ENCODE measurements at regions not wholly inside any gene's neighbourhood (a gene's known extent, or its start where the extent isn't known, plus 50 kb on each side); places are given as distances from the start of the nearest gene placed in this dataset.
"Not testable (repeated sequence)": the region's sequence is repeated elsewhere in the genome, so short reads cannot be mapped to it uniquely, and the experiment has no call there.

GRCh38 chr1:235050911-235051360, 77.7 kb downstream of the TOMM20 start:
- Histone ChIP-seq H4K20me1 (ENCODE audit: insufficient read depth) (no peaks in the 10 kb centered on the region), H3K9me2 (ENCODE audit: insufficient read depth, low read length) (no peaks in the 10 kb centered on the region), H3K27ac (ENCODE audit: low read length) (no peak overlapping the region), H3K9ac (ENCODE audit: low read length) (no peak overlapping the region), H3K4me2 (ENCODE audit: low read length) (no peak overlapping the region), H3K36me3 (ENCODE audit: insufficient read depth, low read length) (no peaks in the 10 kb centered on the region), H3F3A (ENCODE audit: insufficient read depth, low read length, poor library complexity, severe bottlenecking) (no peaks in the 10 kb centered on the region), H3K9me3 (ENCODE audit: low read length) (no peaks in the 10 kb centered on the region), H3K4me3 (ENCODE audit: low read length) (no peak overlapping the region), H2AFZ (ENCODE audit: low read depth, low read length) (no peak overlapping the region), H3K27me3 (ENCODE audit: insufficient read depth, low read depth, low read length) (no peaks in the 10 kb centered on the region), H3K79me2 (replicated peaks; ENCODE audit: insufficient read depth, low read length) (no peaks in the 10 kb centered on the region)
- TF ChIP-seq SMC3 (conservative IDR thresholded peaks at IDR 0.05; ENCODE audit: poor library complexity) (no peak), CTCF (IDR thresholded peaks at IDR 0.05; ENCODE audit: poor library complexity, severe bottlenecking) (no peak), MXI1 (conservative IDR thresholded peaks at IDR 0.05; ENCODE audit: poor library complexity, severe bottlenecking) (no peak), REST (IDR thresholded peaks at IDR 0.05; ENCODE audit: borderline replicate concordance) (no peak)

GRCh38 chr1:235049716-235050378, 78.8 kb downstream of the TOMM20 start:
- not testable (repeated sequence) for H3K4me3 ChIP-seq (ENCODE audit: low read length); H3K9me3 ChIP-seq (ENCODE audit: low read length); H3K4me2 ChIP-seq (ENCODE audit: low read length); H3K36me3 ChIP-seq (ENCODE audit: insufficient read depth, low read length); H3K9ac ChIP-seq (ENCODE audit: low read length); H4K20me1 ChIP-seq (ENCODE audit: insufficient read depth); H2AFZ ChIP-seq (ENCODE audit: low read depth, low read length); H3K27ac ChIP-seq (ENCODE audit: low read length); H3K27me3 ChIP-seq (ENCODE audit: insufficient read depth, low read depth, low read length); H3F3A ChIP-seq (ENCODE audit: insufficient read depth, low read length, poor library complexity, severe bottlenecking); H3K9me2 ChIP-seq (ENCODE audit: insufficient read depth, low read length); H3K79me2 ChIP-seq (replicated peaks; ENCODE audit: insufficient read depth, low read length)

DNA sequence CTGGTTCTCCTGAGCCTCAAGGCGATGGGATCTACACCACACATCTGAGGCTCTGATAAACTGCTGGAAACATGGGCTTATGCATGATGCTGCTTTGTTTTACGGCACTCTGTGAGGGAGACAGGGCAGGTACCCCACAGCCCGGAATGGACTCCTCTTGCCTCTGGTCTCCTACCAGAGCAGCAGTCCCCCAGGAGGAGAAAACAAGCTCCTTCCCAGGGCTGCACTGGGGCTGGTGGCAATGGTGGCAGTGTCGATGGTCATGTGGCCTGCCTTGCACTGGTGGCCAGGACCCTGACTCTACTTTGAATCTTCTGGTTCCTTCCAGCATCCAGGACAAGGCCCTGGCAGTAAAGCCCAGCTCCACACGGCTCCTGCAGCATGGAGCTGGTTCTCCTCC, 79.4 kb downstream of the TOMM20 start:
- H3F3A ChIP-seq (ENCODE audit: insufficient read depth, low read length, poor library complexity, severe bottlenecking), result no peaks in the 10 kb centered on the region
- no peak overlapping the region for H3K4me3 ChIP-seq (ENCODE audit: low read length)
- H4K20me1 ChIP-seq (ENCODE audit: insufficient read depth), result no peaks in the 10 kb centered on the region
- no peaks in the 10 kb centered on the region for H3K27me3 ChIP-seq (ENCODE audit: insufficient read depth, low read depth, low read length)
- H3K9me3 ChIP-seq (ENCODE audit: low read length), result no peaks in the 10 kb centered on the region
- H3K9ac ChIP-seq (ENCODE audit: low read length), result no peak overlapping the region
- H2AFZ ChIP-seq (ENCODE audit: low read depth, low read length), result no peak overlapping the region
- no peak overlapping the region for H3K27ac ChIP-seq (ENCODE audit: low read length)
- no peaks in the 10 kb centered on the region for H3K36me3 ChIP-seq (ENCODE audit: insufficient read depth, low read length)
- H3K9me2 ChIP-seq (ENCODE audit: insufficient read depth, low read length), result no peaks in the 10 kb centered on the region
- no peaks in the 10 kb centered on the region for H3K79me2 ChIP-seq (replicated peaks; ENCODE audit: insufficient read depth, low read length)
- no peak overlapping the region for H3K4me2 ChIP-seq (ENCODE audit: low read length)
- TF ChIP-seq EP300 (conservative IDR thresholded peaks at IDR 0.05; ENCODE audit: poor library complexity, severe bottlenecking) (no peak), REST (IDR thresholded peaks at IDR 0.05; ENCODE audit: borderline replicate concordance) (no peak), SMC3 (conservative IDR thresholded peaks at IDR 0.05; ENCODE audit: poor library complexity) (no peak), CTCF (IDR thresholded peaks at IDR 0.05; ENCODE audit: poor library complexity, severe bottlenecking) (no peak), EZH2 (IDR thresholded peaks at IDR 0.05; ENCODE audit: borderline replicate concordance, insufficient read depth, low read length, poor library complexity, severe bottlenecking) (no peak), RAD21 (conservative IDR thresholded peaks at IDR 0.05) (no peak)

Measured in neural cell (in vitro differentiated cells).